ENCODE measurements at regions not wholly inside any gene's neighbourhood (a gene's known extent, or its start where the extent isn't known, plus 50 kb on each side); places are given as distances from the start of the nearest gene placed in this dataset.

GRCh38 chr19:32082028-32082427 is 263.4 kb upstream of the ZNF507 start:
- no peak for TF ChIP-seq CTCF (IDR thresholded peaks at IDR 0.05; ENCODE audit: control extremely low read depth in 1 of 3, insufficient read depth in 1 of 3, low read depth in 1 of 3, low read length in 3 of 3)
- TF ChIP-seq EZH2 (IDR thresholded peaks at IDR 0.05; ENCODE audit: low read depth, low read length, severe bottlenecking), result no peak
- no peak for TF ChIP-seq KDM5A (IDR thresholded peaks at IDR 0.05; ENCODE audit: low read length)
- TF ChIP-seq POLR2A (IDR thresholded peaks at IDR 0.05; ENCODE audit: control extremely low read depth in 1 of 2, low read depth in 2 of 2, low read length in 2 of 2), result no peak
- no peak for TF ChIP-seq POLR2AphosphoS5 (IDR thresholded peaks at IDR 0.05; ENCODE audit: low read depth, low read length)
- TF ChIP-seq BRCA1 (IDR thresholded peaks at IDR 0.05; ENCODE audit: low read depth, low read length), result no peak
- TF ChIP-seq TCF12 (IDR thresholded peaks at IDR 0.05; ENCODE audit: low read depth, low read length), result no peak
